NOMO-1 (cell line): ENCODE measurements at regions not wholly inside any gene's neighbourhood (a gene's known extent, or its start where the extent isn't known, plus 50 kb on each side); places are given as distances from the start of the nearest gene placed in this dataset.
A peak's percentile ranks its signal among the peaks of the same experiment; 100 is the strongest.
"Not testable (repeated sequence)": the region's sequence is repeated elsewhere in the genome, so short reads cannot be mapped to it uniquely, and the experiment has no call there.

Experiments
- DNase-seq, 2 experiments: peaks; one replicate each; lab custom pipeline; 2025; ENCODE audit not compliant: unreplicated experiment in 2 of 2; lab: John Stamatoyannopoulos, UW

- DNase-seq = no peak
Measured at GRCh38 chr15:91356083-91356482, 256.0 kb downstream of the SV2B start.

- no peak for DNase-seq
Measured at GRCh38 chr15:91357011-91357410, 257.0 kb downstream of the SV2B start.

DNA sequence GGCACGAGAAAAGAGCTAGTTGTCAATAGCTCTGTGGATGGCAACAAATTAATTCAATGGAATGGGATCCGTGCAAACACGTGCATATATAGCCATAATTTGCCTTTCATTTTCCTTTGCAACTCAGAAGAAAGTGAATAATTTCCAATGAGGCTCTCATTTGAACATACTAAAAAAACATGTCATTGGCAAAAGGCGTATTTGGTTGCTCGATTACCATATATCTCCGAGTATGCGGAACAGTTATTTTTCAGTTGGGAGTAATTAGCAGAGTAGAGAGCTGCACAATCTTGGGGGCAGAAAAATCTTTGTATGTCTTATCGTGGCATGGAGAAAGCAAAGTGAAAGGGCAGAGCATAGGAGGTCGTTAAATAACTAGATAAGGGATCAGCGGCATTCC lies 257.4 kb downstream of the SV2B start:
- no peak for DNase-seq

DNA sequence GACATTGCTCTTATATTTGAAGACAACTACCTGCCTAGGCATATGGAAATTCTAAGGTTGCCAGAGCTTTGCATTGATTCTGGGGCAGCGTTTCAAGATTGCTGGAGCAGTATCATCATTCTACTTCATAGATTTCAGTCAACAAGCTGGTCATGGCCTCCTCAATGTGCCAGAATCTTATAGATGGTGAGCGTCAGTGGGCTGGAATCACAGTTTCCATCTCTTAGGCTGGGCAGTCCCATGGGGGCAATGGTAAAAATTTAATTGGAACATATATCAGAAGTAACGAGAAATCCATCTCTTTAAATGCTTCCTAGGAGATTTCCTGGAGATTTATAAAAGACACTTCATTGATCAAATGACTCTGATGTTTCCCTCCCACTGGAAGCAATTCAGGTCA lies 258.3 kb downstream of the SV2B start:
- DNase-seq = no peak

GRCh38 chr15:91361696-91362095 lies 261.6 kb downstream of the SV2B start:
- DNase-seq = not testable (repeated sequence)

DNA sequence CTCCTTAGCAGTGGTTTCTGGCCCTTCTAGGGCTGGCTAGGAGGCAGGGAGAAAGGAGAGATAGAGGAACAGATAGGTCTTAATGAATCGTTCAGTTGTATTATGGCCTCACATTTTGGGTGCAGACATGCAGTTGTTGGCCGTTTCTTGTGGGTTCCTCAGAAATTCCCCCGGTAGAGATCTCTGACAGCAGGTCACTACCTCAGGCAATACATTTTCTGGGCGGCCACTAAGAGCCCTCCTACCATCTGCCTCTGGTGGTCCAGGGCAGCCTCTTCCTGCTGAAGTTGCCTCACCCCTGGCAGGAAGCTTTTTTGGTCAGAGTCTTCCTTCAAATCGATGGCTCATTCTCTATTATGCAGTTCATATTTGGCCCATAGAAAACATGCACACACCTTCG lies 266.1 kb downstream of the SV2B start:
- DNase-seq = no peak

DNA sequence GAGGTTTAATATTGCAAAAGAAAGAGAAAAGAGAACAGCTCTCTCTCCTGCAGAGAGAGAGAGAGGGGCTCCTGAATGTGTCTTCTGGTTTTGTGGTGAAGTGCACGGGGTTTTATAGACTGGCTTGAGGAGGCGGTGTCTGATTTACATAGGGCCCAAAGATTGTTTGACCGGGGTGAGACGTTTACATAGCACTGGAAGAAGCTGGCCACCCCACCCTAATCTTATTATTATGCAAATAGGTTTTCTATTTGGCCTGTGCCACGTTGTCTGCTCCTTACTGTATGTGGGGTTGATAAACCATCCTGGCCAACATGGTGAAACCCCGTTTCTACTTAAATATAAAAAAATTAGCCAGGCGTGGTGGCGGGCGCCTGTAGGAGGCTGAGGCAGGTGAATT lies 268.6 kb downstream of the SV2B start:
- DNase-seq = no peak

- no peak for DNase-seq
Measured at GRCh38 chr15:91369823-91370222, 269.8 kb downstream of the SV2B start.

GRCh38 chr15:91371345-91371744 lies 271.3 kb downstream of the SV2B start:
- DNase-seq = not testable (repeated sequence)

GRCh38 chr15:91374336-91374735 lies 274.3 kb downstream of the SV2B start:
- DNase-seq = no peak

DNA sequence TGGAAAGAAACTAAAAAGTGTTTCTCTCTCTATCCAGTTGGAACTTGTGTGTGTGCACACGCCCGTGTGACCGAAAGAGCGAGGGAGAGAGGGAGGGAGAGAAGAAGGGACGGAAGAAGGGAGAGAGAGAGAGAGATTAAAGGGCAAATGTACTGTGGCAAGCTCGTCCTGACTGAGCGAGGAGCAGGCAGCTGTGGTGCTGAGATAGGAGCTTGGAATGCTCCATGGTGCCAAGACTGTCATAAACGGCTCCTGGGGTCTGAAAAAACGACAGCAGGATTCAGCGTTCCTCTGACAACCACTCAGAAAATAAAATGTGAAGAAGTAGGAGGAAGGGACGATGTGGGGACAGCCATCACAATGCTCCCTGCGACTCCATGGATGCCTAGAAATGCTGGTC lies 276.0 kb downstream of the SV2B start:
- no peak for DNase-seq

GRCh38 chr15:91380114-91380513 lies 280.1 kb downstream of the SV2B start:
- no peak for DNase-seq

- no peak for DNase-seq
Measured at GRCh38 chr15:91383532-91383931, 283.5 kb downstream of the SV2B start.

GRCh38 chr15:91384189-91384730 lies 284.2 kb downstream of the SV2B start:
- peak in 1 of 2 experiments; percentile 8 for DNase-seq

DNA sequence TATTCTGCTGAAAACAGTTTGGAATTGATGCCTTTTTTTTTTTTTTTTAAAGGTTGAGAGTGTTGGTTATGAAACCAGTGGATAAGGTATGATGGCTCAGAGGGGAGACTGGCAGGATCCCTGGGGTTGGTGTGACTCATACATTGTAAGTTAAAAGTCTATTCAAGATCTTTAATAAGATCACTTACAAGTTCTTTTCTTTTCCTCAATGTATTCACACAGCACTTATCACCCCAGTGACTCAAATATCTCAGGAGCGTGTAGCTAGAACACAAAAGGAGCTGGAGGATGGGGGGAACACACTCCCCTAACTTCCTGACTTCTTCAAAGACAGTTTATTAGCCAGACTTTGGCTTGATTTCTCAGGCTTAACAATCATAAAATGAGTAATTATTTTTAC lies 285.3 kb downstream of the SV2B start:
- DNase-seq = no peak

GRCh38 chr15:91393186-91393585 lies 293.1 kb downstream of the SV2B start:
- DNase-seq = peak; percentile 26 to 79

DNA sequence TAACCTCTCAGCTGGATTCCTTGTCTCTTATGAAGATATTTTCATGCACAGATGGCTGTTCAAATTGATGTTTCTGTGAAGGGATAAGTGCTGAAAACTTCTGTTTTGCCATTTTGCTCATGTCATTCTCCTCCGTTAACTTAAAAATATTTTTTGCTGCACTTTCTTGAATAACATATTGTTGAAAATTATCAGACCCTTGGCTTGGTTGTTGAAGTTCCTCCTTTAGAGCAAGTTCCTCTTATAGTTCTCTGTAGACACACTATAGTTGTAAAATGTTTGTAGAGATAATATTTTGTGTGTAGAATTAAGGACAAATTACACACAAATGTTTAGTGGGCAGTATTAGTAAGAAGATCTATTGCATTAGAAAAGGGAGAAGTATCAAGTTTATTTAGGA lies 300.4 kb downstream of the SV2B start:
- DNase-seq = no peak

GRCh38 chr15:91407269-91407889 lies 307.3 kb downstream of the SV2B start:
- no peak for DNase-seq

GRCh38 chr15:91408476-91409076 lies 308.5 kb downstream of the SV2B start:
- no peak for DNase-seq

DNA sequence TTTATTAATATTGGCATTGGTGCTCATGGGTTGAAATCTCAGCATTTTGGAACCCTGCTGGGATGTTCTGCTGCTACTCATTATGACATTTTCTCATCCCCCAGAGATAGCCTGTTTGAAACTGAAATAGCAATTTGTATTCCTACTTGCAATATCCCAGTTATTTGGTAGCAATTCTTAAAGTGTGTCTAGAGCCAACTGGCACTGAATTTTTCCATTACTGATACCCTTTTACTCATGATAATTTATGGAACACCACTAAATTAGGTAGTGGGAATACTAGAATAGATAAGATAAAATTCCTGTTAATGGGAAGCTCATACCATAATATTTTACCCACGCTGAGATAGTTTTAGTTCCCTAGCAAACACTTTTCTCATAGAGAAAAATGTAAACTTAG lies 309.3 kb downstream of the SV2B start:
- no peak for DNase-seq

- no peak for DNase-seq
Measured at GRCh38 chr15:91411586-91411985, 311.5 kb downstream of the SV2B start.

GRCh38 chr15:91412138-91412928 lies 312.3 kb downstream of the SV2B start:
- DNase-seq = no peak
